ENCODE measurements at regions not wholly inside any gene's neighbourhood (a gene's known extent, or its start where the extent isn't known, plus 50 kb on each side); places are given as distances from the start of the nearest gene placed in this dataset.
"Not testable (repeated sequence)": the region's sequence is repeated elsewhere in the genome, so short reads cannot be mapped to it uniquely, and the experiment has no call there.

GRCh38 chr2:234694244-234695013, 197.5 kb upstream of the ARL4C start:
- Histone ChIP-seq H3K9me3 (peaks cover 0 to 38% (median 15%) of the 10 kb centered on the region in 12 donors), H3K4me3 (no peak overlapping the region), H3K36me3 (no peaks in the 10 kb centered on the region), H3K4me1 (peaks cover 0 to 14% (median 5%) of the 10 kb centered on the region in 12 donors), H3K27me3 (no peaks in the 10 kb centered on the region), H3K27ac (no peak overlapping the region)
- intact Hi-C loops (cut with DNase I): no loop called here
- ATAC-seq (no peak), DNase-seq (no peak)
- 83 to 86% (median 84%) methylated on average over 4 of the region's 4 CpGs for WGBS, 4 donors
- TF ChIP-seq POLR2A (IDR thresholded peaks at IDR 0.05): no peak
- TF ChIP-seq CTCF (IDR thresholded peaks at IDR 0.05): no peak

DNA sequence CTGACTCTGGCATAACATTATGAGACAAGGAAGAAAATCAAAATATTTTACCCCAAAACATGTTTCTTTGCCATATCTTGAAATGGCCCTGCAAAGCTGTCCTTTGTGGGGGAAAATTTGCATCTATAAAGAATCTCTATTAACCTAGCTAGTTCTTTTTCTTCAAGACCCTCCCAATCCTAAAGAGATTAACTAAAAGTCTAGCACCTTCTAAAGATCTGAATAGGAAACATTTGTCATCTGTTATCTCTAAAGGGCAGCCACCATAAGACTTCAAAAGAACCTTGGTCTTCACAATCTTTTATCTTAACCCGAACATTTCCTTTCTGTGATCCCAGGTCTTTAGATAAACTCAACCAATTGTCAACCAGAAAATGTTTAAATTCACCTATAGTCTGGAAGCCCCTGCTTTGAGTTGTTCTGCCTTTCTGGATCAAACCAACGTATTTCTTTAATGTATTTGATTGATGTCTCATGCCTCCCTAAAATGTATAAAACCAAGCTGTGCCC, 196.9 kb upstream of the ARL4C start:
- Histone ChIP-seq H3K9me3 (peaks cover 0 to 38% (median 15%) of the 10 kb centered on the region in 12 donors), H3K4me1 (peaks cover 0 to 14% (median 5%) of the 10 kb centered on the region in 12 donors)
- H3K27ac ChIP-seq; H3K36me3 ChIP-seq; intact Hi-C loops (cut with DNase I); H3K4me3 ChIP-seq; H3K27me3 ChIP-seq; DNase-seq; ATAC-seq: not testable (repeated sequence)
- WGBS, 4 donors: 56 to 71% (median 64%) methylated on average over 2 of the region's 2 CpGs

GRCh38 chr2:234693191-234693590, 196.3 kb upstream of the ARL4C start:
- WGBS, 4 donors: 61 to 69% (median 65%) methylated on average over 6 of the region's 6 CpGs
- H3K4me3 ChIP-seq; H3K27me3 ChIP-seq; ATAC-seq; DNase-seq; H3K27ac ChIP-seq; intact Hi-C loops (cut with DNase I); H3K36me3 ChIP-seq: not testable (repeated sequence)
- peaks cover 0 to 14% (median 5%) of the 10 kb centered on the region in 12 donors for H3K4me1 ChIP-seq
- H3K9me3 ChIP-seq: peaks cover 0 to 33% (median 14%) of the 10 kb centered on the region in 12 donors

- no peaks in the 10 kb centered on the region for H3K36me3 ChIP-seq
- H3K4me3 ChIP-seq: no peak overlapping the region
- peaks cover 0 to 24% (median 8%) of the 10 kb centered on the region in 12 donors for H3K9me3 ChIP-seq
- ATAC-seq: no peak
- H3K27ac ChIP-seq: no peak overlapping the region
- H3K4me1 ChIP-seq: peaks cover 0 to 14% (median 5%) of the 10 kb centered on the region in 12 donors
- WGBS, 4 donors: 75 to 83% (median 80%) methylated on average over 6 of the region's 6 CpGs
- intact Hi-C loops (cut with DNase I): no loop called here
- DNase-seq: no peak
- no peaks in the 10 kb centered on the region for H3K27me3 ChIP-seq
- TF ChIP-seq CTCF (IDR thresholded peaks at IDR 0.05) (no peak), POLR2A (IDR thresholded peaks at IDR 0.05) (no peak)
These were observed 195.4 kb upstream of the ARL4C start for GRCh38 chr2:234691968-234692955.

GRCh38 chr2:234691214-234691575, 194.3 kb upstream of the ARL4C start:
- Histone ChIP-seq H3K36me3 (no peaks in the 10 kb centered on the region), H3K27me3 (no peaks in the 10 kb centered on the region), H3K4me3 (no peak overlapping the region), H3K9me3 (peaks cover 0 to 14% (median 3%) of the 10 kb centered on the region in 12 donors), H3K4me1 (peaks cover 0 to 14% (median 5%) of the 10 kb centered on the region in 12 donors), H3K27ac (no peak overlapping the region)
- DNase-seq: no peak
- TF ChIP-seq POLR2A (IDR thresholded peaks at IDR 0.05) (no peak), CTCF (IDR thresholded peaks at IDR 0.05) (no peak)
- WGBS, 4 donors: 42 to 50% (median 48%) methylated on average over 7 of the region's 7 CpGs
- ATAC-seq: no peak
- intact Hi-C loops (cut with DNase I): no loop called here

All from heart left ventricle (tissue), 16 donors.